K562 (cell line): ENCODE measurements at regions not wholly inside any gene's neighbourhood (a gene's known extent, or its start where the extent isn't known, plus 50 kb on each side); places are given as distances from the start of the nearest gene placed in this dataset.

ENCODE experiments used
- ATAC-seq: fragments of 200-7000 bp; cut with Tn5 transposase; 3 replicates; pipeline ENCODE4 v1.9.1; 2020; ENCODE audit warnings: moderate library complexity
- BruUV-seq: library from RNA; stranded (reverse); fragments of 400-500 nt; replicated peaks from 2 replicates; lab custom pipeline; 2021; lab: Mats Ljungman, UMichigan
- CTCF ChIA-PET: fragments of 300-600 bp; formaldehyde crosslinking; extraction: SDS; loops from one replicate; lab custom pipeline; 2021; ENCODE audit warnings: low intra/inter-chr PET ratio; lab: Yijun Ruan, JAX
- POLR2A ChIA-PET: fragments of 300-600, 350-650 bp; sonication (Branson Sonifier 250); formaldehyde crosslinking; extraction: SDS; loops from one replicate; lab custom pipeline; 2021; ENCODE audit warnings: antibody characterized with exemption, inconsistent platforms; lab: Yijun Ruan, JAX
- DNase-seq, 4 experiments: peaks; one replicate each; pipeline versions ENCODE4 v3.0.0 to v3.0.0-alpha.2; 2011 to 2018; ENCODE audit warnings: low spot score in 3 of 4, mixed read lengths in 3 of 4; ENCODE audit errors: extremely low read depth in 1 of 4
- FAIRE-seq: peaks from 2 replicates; lab custom pipeline; 2011; peaks lifted over from hg19 to GRCh38; lab: Jason Lieb, UNC
- H2AFZ ChIP-seq: 2 replicates; pipeline ENCODE4 v1.6.0; 2011; ENCODE audit warnings: low read depth, low read length, control low read depth, inconsistent platforms
- H3K27ac ChIP-seq: fragments of 200-600 bp; 3 replicates; pipeline ENCODE4 v1.8.0; 2011; ENCODE audit warnings: low read depth, mild to moderate bottlenecking, control low read depth, inconsistent platforms, low read length, moderate library complexity, mixed read lengths; ENCODE audit errors: extremely low read depth
- H3K27me3 ChIP-seq, 2 experiments: fragments of 300-600 bp in 1 of 2; 2 replicates in 1 of 2; 3 replicates in 1 of 2; pipeline versions ENCODE4 v1.6.0 to v1.8.0; 2011; ENCODE audit warnings: inconsistent platforms in 2 of 2, low read length in 2 of 2, mild to moderate bottlenecking in 1 of 2, mixed read lengths in 1 of 2, moderate library complexity in 1 of 2; ENCODE audit not compliant: control insufficient read depth in 2 of 2, insufficient read depth in 2 of 2
- H3K36me3 ChIP-seq: fragments of 300-600 bp; 3 replicates; pipeline ENCODE4 v1.8.0; 2011; ENCODE audit warnings: mild to moderate bottlenecking, low read length, inconsistent platforms; ENCODE audit not compliant: control insufficient read depth, insufficient read depth
- H3K4me1 ChIP-seq, 2 experiments: fragments of 200-600 bp in 1 of 2; replicated peaks in 1 of 2; 2 replicates in 1 of 2; 3 replicates in 1 of 2; pipeline versions ENCODE4 v1.5.1 to v1.8.0; 2011; ENCODE audit warnings: inconsistent platforms in 2 of 2, low read length in 2 of 2, mild to moderate bottlenecking in 1 of 2, mixed read lengths in 1 of 2, moderate library complexity in 1 of 2; ENCODE audit not compliant: control insufficient read depth in 2 of 2, insufficient read depth in 2 of 2
- H3K4me2 ChIP-seq: 2 replicates; pipeline ENCODE4 v1.6.1; 2011; ENCODE audit warnings: low read length, control low read depth, inconsistent platforms, mixed read lengths; ENCODE audit not compliant: insufficient read depth
- H3K4me3 ChIP-seq: fragments of 200-600 bp; sonication (generic), shearing (Covaris generic); 2 replicates; pipeline ENCODE4 v1.5.1; 2016; ENCODE audit warnings: control low read depth, inconsistent platforms
- H3K79me2 ChIP-seq: fragments of 200-600 bp; 3 replicates; pipeline ENCODE4 v1.8.0; 2011; ENCODE audit warnings: low read length, inconsistent platforms; ENCODE audit not compliant: control insufficient read depth, insufficient read depth
- H3K9ac ChIP-seq, 2 experiments: 2 replicates each; pipeline versions ENCODE4 v1.6.0 to v1.6.1; 2011; ENCODE audit warnings: low read depth in 2 of 2, low read length in 2 of 2, control low read depth in 1 of 2, inconsistent platforms in 1 of 2, mild to moderate bottlenecking in 1 of 2, mixed read lengths in 1 of 2; ENCODE audit not compliant: insufficient read depth in 1 of 2
- H3K9me1 ChIP-seq: one replicate; pipeline ENCODE4 v1.6.0; 2011; ENCODE audit warnings: inconsistent platforms, mild to moderate bottlenecking, low read length, moderate library complexity; ENCODE audit not compliant: control insufficient read depth, insufficient read depth
- H3K9me3 ChIP-seq: replicated peaks from 2 replicates; pipeline ENCODE4 v1.5.1; 2011; ENCODE audit warnings: low read depth, low read length, inconsistent platforms; ENCODE audit not compliant: control insufficient read depth, insufficient read depth
- H4K20me1 ChIP-seq: replicated peaks from 2 replicates; pipeline ENCODE4 v1.6.1; 2011; ENCODE audit warnings: low read length, inconsistent platforms, mixed read lengths; ENCODE audit not compliant: control insufficient read depth, insufficient read depth
- CTCF ChIP-seq, 3 experiments: IDR thresholded peaks in 2 of 3; conservative IDR thresholded peaks in 1 of 3; 2 replicates each; pipeline ENCODE4 v1.5.1; 2011 to 2012; ENCODE audit warnings: low read length in 3 of 3, mild to moderate bottlenecking in 3 of 3, control low read depth in 2 of 3, improper control_type of control experiment in 1 of 3, inconsistent platforms in 1 of 3, low read depth in 1 of 3, mixed read lengths in 1 of 3, moderate library complexity in 1 of 3; ENCODE audit not compliant: insufficient read depth in 2 of 3
- DACH1 ChIP-seq: fragments of 450-650 bp; IDR thresholded peaks from 2 replicates; pipeline ENCODE4 v1.6.1; 2018; ENCODE audit not compliant: partially characterized antibody
- FOXP1 ChIP-seq: sonication (generic); formaldehyde crosslinking; IDR thresholded peaks from 2 replicates; pipeline ENCODE4 v1.8.0; 2022; ENCODE audit warnings: mild to moderate bottlenecking, missing genetic modification reagents
- HSF4 ChIP-seq: fragments of 250-450 bp; sonication (Bioruptor Pico); IDR thresholded peaks from 2 replicates; pipeline ENCODE4 v2.1.2; 2022; ENCODE audit warnings: mild to moderate bottlenecking, moderate library complexity, borderline replicate concordance
- MEIS2 ChIP-seq: fragments of 450-650 bp; IDR thresholded peaks from 2 replicates; pipeline ENCODE4 v1.6.1; 2014; ENCODE audit warnings: mild to moderate bottlenecking; ENCODE audit not compliant: partially characterized antibody
- MYBL2 ChIP-seq, 2 experiments: fragments of 450-650 bp in 1 of 2; sonication (generic) in 1 of 2; formaldehyde crosslinking in 1 of 2; IDR thresholded peaks; 2 replicates each; pipeline versions ENCODE4 v1.6.1 to v1.8.1; 2017 to 2022; ENCODE audit warnings: borderline replicate concordance in 1 of 2, inconsistent platforms in 1 of 2, low read depth in 1 of 2, mild to moderate bottlenecking in 1 of 2, missing genetic modification reagents in 1 of 2, moderate library complexity in 1 of 2
- PCBP1 ChIP-seq: fragments of 200-400 bp; formaldehyde crosslinking; IDR thresholded peaks from 2 replicates; pipeline ENCODE4 v1.6.1; 2018; ENCODE audit warnings: mild to moderate bottlenecking, low read depth, low read length; ENCODE audit not compliant: poor library complexity, severe bottlenecking
- PRDM10 ChIP-seq: fragments of 450-650 bp; IDR thresholded peaks from 2 replicates; pipeline ENCODE4 v1.6.1; 2018; ENCODE audit not compliant: partially characterized antibody
- PRMT5 ChIP-seq: sonication (generic); formaldehyde crosslinking; IDR thresholded peaks from 2 replicates; pipeline ENCODE4 v1.5.0; 2020; ENCODE audit warnings: missing genetic modification reagents
- ZNF764 ChIP-seq: fragments of 250-450 bp; sonication (Bioruptor Pico); IDR thresholded peaks from 2 replicates; pipeline ENCODE4 v1.4.0; 2020; ENCODE audit warnings: low read depth, mild to moderate bottlenecking, moderate library complexity
- WGBS: fragments of 100-300 bp; shearing (Covaris generic); methylation state at CpG from one replicate; pipeline ENCODE4 v1.1.6; 2016; ENCODE audit warnings: low coverage, mixed read lengths; ENCODE audit not compliant: insufficient coverage; ENCODE audit errors: missing lambda C conversion rate; 5-methylcytosine and 5-hydroxymethylcytosine counted together
- in situ Hi-C: fragments of 300-500 bp; cut with MboI; formaldehyde crosslinking; loops from 4 replicates; pipeline ENCODE4 v1.15.0; 2018; ENCODE audit warnings: inconsistent platforms, mixed read lengths
- intact Hi-C: fragments of 100-400 bp; cut with micrococcal nuclease; formaldehyde crosslinking; loops from 2 replicates; pipeline ENCODE4 v1.14.2; 2022
- TF ChIP-seq, protein P1 (sequence below): fragments of 250-450 bp; sonication (Bioruptor Pico); IDR thresholded peaks from 2 replicates; pipeline ENCODE4 v1.8.0; 2021; ENCODE audit warnings: mild to moderate bottlenecking, moderate library complexity

GRCh38 chr4:133637161-133637560, 488.1 kb downstream of the PCDH10 start:
- ATAC-seq: no peak
- 29% methylated on average over 2 of the region's 2 CpGs for WGBS
- no peaks in the 10 kb centered on the region for H3K4me1 ChIP-seq
- TF ChIP-seq CTCF (IDR thresholded peaks at IDR 0.05 in 2 of 3, conservative IDR thresholded peaks at IDR 0.05 in 1 of 3; ENCODE audit: insufficient read depth in 2 of 3, low read depth in 1 of 3, low read length in 3 of 3): no peak
- TF ChIP-seq DACH1: no peak
- TF ChIP-seq PCBP1: no peak
- no peak for TF ChIP-seq PRDM10
- TF ChIP-seq FOXP1: no peak
- TF ChIP-seq PRMT5 (CRISPR knock-in tag): no peak
- TF ChIP-seq MEIS2: no peak
- TF ChIP-seq, protein P1, sequence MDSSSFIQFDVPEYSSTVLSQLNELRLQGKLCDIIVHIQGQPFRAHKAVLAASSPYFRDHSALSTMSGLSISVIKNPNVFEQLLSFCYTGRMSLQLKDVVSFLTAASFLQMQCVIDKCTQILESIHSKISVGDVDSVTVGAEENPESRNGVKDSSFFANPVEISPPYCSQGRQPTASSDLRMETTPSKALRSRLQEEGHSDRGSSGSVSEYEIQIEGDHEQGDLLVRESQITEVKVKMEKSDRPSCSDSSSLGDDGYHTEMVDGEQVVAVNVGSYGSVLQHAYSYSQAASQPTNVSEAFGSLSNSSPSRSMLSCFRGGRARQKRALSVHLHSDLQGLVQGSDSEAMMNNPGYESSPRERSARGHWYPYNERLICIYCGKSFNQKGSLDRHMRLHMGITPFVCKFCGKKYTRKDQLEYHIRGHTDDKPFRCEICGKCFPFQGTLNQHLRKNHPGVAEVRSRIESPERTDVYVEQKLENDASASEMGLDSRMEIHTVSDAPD: no peak
- no peak for TF ChIP-seq HSF4 (CRISPR knock-in tag)
- no peak for TF ChIP-seq MYBL2 (IDR thresholded peaks at IDR 0.05; ENCODE audit: low read depth)
- TF ChIP-seq MYBL2 (CRISPR knock-in tag; IDR thresholded peaks at IDR 0.05; ENCODE audit: borderline replicate concordance): no peak
- no peak for TF ChIP-seq ZNF764 (CRISPR knock-in tag)
- no peak for FAIRE-seq
- intact Hi-C loops (no loop called here), in situ Hi-C loops (no loop called here)
- no peaks in the 10 kb centered on the region for H3K79me2 ChIP-seq
- no peaks in the 10 kb centered on the region for H3K36me3 ChIP-seq
- no peaks in the 10 kb centered on the region for H3K27me3 ChIP-seq
- BruUV-seq: no TSS peak
- ChIA-PET POLR2A (no interaction called here), CTCF (no interaction called here)
- no peak overlapping the region for H3K4me3 ChIP-seq
- no peaks in the 10 kb centered on the region for H3K9me1 ChIP-seq
- H2AFZ ChIP-seq: no peak overlapping the region
- DNase-seq: no peak
- H3K4me2 ChIP-seq: no peak overlapping the region
- no peaks in the 10 kb centered on the region for H3K9me3 ChIP-seq
- no peaks in the 10 kb centered on the region for H4K20me1 ChIP-seq
- H3K9ac ChIP-seq: no peak overlapping the region
- H3K27ac ChIP-seq: no peak overlapping the region
